ENCODE measurements at regions not wholly inside any gene's neighbourhood (a gene's known extent, or its start where the extent isn't known, plus 50 kb on each side); places are given as distances from the start of the nearest gene placed in this dataset.

- intact Hi-C loops (cut with micrococcal nuclease), result no loop called here
- Histone ChIP-seq H3K27me3 (replicated peaks in 1 of 4; ENCODE audit: control extremely low read depth in 1 of 4, control insufficient read depth in 3 of 4, insufficient read depth in 4 of 4, low read length in 3 of 4) (peaks cover 0 to 1% (median 0%) of the 10 kb centered on the region in 4 experiments), H3K4me1 (ENCODE audit: control insufficient read depth in 2 of 2, insufficient read depth in 2 of 2, low read length in 2 of 2) (no peaks in the 10 kb centered on the region), H2AFZ (ENCODE audit: insufficient read depth, low read depth, low read length, poor library complexity, severe bottlenecking) (no peak overlapping the region), H3K9me3 (ENCODE audit: control extremely low read depth in 1 of 3, control insufficient read depth in 2 of 3, insufficient read depth in 1 of 3, low read length in 2 of 3) (no peaks in the 10 kb centered on the region), H4K20me1 (ENCODE audit: control insufficient read depth, insufficient read depth, low read length, poor library complexity, severe bottlenecking) (no peaks in the 10 kb centered on the region), H3K36me3 (replicated peaks in 1 of 2; ENCODE audit: control extremely low read depth in 1 of 2, control insufficient read depth in 1 of 2, extremely low read depth in 1 of 2, insufficient read depth in 2 of 2, low read length in 1 of 2) (no peaks in the 10 kb centered on the region), H3K27ac (ENCODE audit: low read length in 2 of 2) (no peak overlapping the region), H3K9ac (ENCODE audit: low read length) (no peak overlapping the region), H3K4me3 (ENCODE audit: control extremely low read depth in 1 of 5, extremely low read depth in 1 of 5, insufficient read depth in 1 of 5, low read depth in 2 of 5, low read length in 4 of 5) (no peak overlapping the region), H3K79me2 (ENCODE audit: control insufficient read depth, insufficient read depth, low read length) (no peaks in the 10 kb centered on the region), H3K4me2 (replicated peaks; ENCODE audit: low read depth, low read length, poor library complexity, severe bottlenecking) (no peak overlapping the region)
- ChIA-PET CTCF (no interaction called here), POLR2A (no interaction called here)
- ATAC-seq (ENCODE audit: low read depth) (no peak), DNase-seq (no peak)
- TF ChIP-seq EZH2 (IDR thresholded peaks at IDR 0.05; ENCODE audit: borderline replicate concordance, insufficient read depth, low read depth, low read length, poor library complexity, severe bottlenecking) (no peak), CTCF (IDR thresholded peaks at IDR 0.05) (no peak)
- no peak overlapping the region for H3K27ac Mint-ChIP-seq
- H3K4me3 Mint-ChIP-seq, result no peak overlapping the region
- no peaks in the 10 kb centered on the region for H3K4me1 Mint-ChIP-seq
- peaks cover 19% of the 10 kb centered on the region for H3K27me3 Mint-ChIP-seq
- H3K9me3 Mint-ChIP-seq (ENCODE audit: insufficient read depth), result no peaks in the 10 kb centered on the region
- WGBS (ENCODE audit: insufficient coverage), result 84% methylated on average over 3 of the region's 3 CpGs
These were observed 181.3 kb upstream of the KCNG1 start for GRCh38 chr20:51204051-51204715.

DNA sequence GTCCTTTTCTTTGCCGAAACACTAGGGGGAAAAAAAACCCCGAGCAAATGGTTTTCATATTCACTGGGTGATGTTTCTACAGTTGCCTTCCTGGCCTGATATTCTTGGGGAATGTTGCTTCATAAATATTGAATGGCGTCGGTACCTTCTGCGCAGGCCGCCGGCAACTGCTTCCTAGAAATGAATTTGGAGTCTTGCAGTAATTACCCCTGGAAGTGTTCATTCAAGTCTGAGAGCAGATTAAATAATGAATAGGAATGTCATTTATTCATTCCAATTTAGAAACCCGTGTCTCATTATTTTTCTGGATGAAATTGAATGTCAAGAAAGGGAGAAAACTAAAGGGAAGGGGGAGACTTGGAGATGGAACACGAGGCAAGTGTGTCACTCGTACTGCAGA is 179.4 kb upstream of the KCNG1 start:
- H3K27me3 Mint-ChIP-seq, result peaks cover 21% of the 10 kb centered on the region
- no peaks in the 10 kb centered on the region for H3K79me2 ChIP-seq (ENCODE audit: control insufficient read depth, insufficient read depth, low read length)
- TF ChIP-seq EZH2 (IDR thresholded peaks at IDR 0.05; ENCODE audit: borderline replicate concordance, insufficient read depth, low read depth, low read length, poor library complexity, severe bottlenecking) (no peak), CTCF (IDR thresholded peaks at IDR 0.05) (no peak)
- H3K4me2 ChIP-seq (replicated peaks; ENCODE audit: low read depth, low read length, poor library complexity, severe bottlenecking), result no peak overlapping the region
- WGBS (ENCODE audit: insufficient coverage), result 92% methylated on average over 6 of the region's 10 CpGs
- no peaks in the 10 kb centered on the region for H4K20me1 ChIP-seq (ENCODE audit: control insufficient read depth, insufficient read depth, low read length, poor library complexity, severe bottlenecking)
- no peak overlapping the region for H3K27ac Mint-ChIP-seq
- no peak overlapping the region for H3K27ac ChIP-seq (ENCODE audit: low read length in 2 of 2)
- peaks cover 0 to 3% (median 0%) of the 10 kb centered on the region in 4 experiments for H3K27me3 ChIP-seq (replicated peaks in 1 of 4; ENCODE audit: control extremely low read depth in 1 of 4, control insufficient read depth in 3 of 4, insufficient read depth in 4 of 4, low read length in 3 of 4)
- H3K4me1 Mint-ChIP-seq, result no peaks in the 10 kb centered on the region
- no peaks in the 10 kb centered on the region for H3K9me3 Mint-ChIP-seq (ENCODE audit: insufficient read depth)
- ChIA-PET POLR2A (no interaction called here), CTCF (no interaction called here)
- no peak overlapping the region for H3K4me3 Mint-ChIP-seq
- ATAC-seq (ENCODE audit: low read depth) (no peak), DNase-seq (no peak)
- intact Hi-C loops (cut with micrococcal nuclease), result no loop called here
- no peaks in the 10 kb centered on the region for H3K4me1 ChIP-seq (ENCODE audit: control insufficient read depth in 2 of 2, insufficient read depth in 2 of 2, low read length in 2 of 2)
- H3K9me3 ChIP-seq (ENCODE audit: control extremely low read depth in 1 of 3, control insufficient read depth in 2 of 3, insufficient read depth in 1 of 3, low read length in 2 of 3), result no peaks in the 10 kb centered on the region
- no peaks in the 10 kb centered on the region for H3K36me3 ChIP-seq (replicated peaks in 1 of 2; ENCODE audit: control extremely low read depth in 1 of 2, control insufficient read depth in 1 of 2, extremely low read depth in 1 of 2, insufficient read depth in 2 of 2, low read length in 1 of 2)
- no peak overlapping the region for H3K4me3 ChIP-seq (ENCODE audit: control extremely low read depth in 1 of 5, extremely low read depth in 1 of 5, insufficient read depth in 1 of 5, low read depth in 2 of 5, low read length in 4 of 5)
- no peak overlapping the region for H3K9ac ChIP-seq (ENCODE audit: low read length)
- H2AFZ ChIP-seq (ENCODE audit: insufficient read depth, low read depth, low read length, poor library complexity, severe bottlenecking), result no peak overlapping the region
